ENCODE measurements at regions not wholly inside any gene's neighbourhood (a gene's known extent, or its start where the extent isn't known, plus 50 kb on each side); places are given as distances from the start of the nearest gene placed in this dataset.

DNA sequence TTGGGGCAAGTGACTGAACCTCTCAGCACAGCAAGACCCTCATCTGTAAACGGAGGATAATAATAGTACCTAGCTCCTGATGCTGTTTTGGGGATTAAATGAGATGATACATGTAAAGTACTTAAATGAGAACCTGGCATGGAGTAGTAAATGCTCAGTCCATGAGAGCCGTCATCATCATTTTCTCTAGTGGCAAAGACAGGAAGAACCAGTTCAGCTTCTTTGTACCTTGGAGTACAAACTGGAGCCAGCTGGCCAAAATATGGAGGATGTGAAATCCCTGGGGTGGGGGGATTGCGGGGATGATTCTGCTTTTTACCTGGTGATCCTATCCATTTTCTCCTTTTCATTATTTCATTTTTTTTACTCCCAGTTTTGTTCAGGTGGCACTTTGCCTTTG lies 204.2 kb upstream of the LRRN1 start:
- TF ChIP-seq, protein P1, sequence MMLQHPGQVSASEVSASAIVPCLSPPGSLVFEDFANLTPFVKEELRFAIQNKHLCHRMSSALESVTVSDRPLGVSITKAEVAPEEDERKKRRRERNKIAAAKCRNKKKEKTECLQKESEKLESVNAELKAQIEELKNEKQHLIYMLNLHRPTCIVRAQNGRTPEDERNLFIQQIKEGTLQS (IDR thresholded peaks at IDR 0.05; ENCODE audit: insufficient read depth, low read depth, low read length) = no peak
- TF ChIP-seq POLR2AphosphoS5 (IDR thresholded peaks at IDR 0.05; ENCODE audit: low read depth, low read length) = no peak

Measured in H1 (cell line).